Sigmoid colon (tissue), 6 donors: ENCODE measurements at regions not wholly inside any gene's neighbourhood (a gene's known extent, or its start where the extent isn't known, plus 50 kb on each side); places are given as distances from the start of the nearest gene placed in this dataset.

Experiments used
- DNase-seq: peaks from one replicate; pipeline ENCODE4 v3.0.0-alpha.2; 2019
- H3K27ac ChIP-seq, 4 donors: fragments of 200-600 bp; sonication (generic); one replicate each; pipeline ENCODE4 v1.5.1; 2016 to 2019; ENCODE audit warnings: mild to moderate bottlenecking in 1 of 4
- H3K27me3 ChIP-seq, 3 donors: fragments of 200-600 bp; sonication (generic); one replicate each; pipeline ENCODE4 v1.5.1; 2019; ENCODE audit warnings: mild to moderate bottlenecking in 1 of 3
- H3K36me3 ChIP-seq, 4 donors: fragments of 200-600 bp; sonication (generic); one replicate each; pipeline ENCODE4 v1.5.1; 2016 to 2019
- H3K4me1 ChIP-seq, 4 donors: fragments of 200-600 bp; sonication (generic); one replicate each; pipeline ENCODE4 v1.5.1; 2017 to 2019
- H3K4me3 ChIP-seq, 4 donors: fragments of 200-600 bp; sonication (generic); one replicate each; pipeline ENCODE4 v1.5.1; 2017 to 2019; ENCODE audit warnings: mild to moderate bottlenecking in 2 of 4, moderate library complexity in 1 of 4
- H3K9me3 ChIP-seq, 4 donors: fragments of 200-600 bp in 3 of 4; sonication (generic) in 3 of 4; one replicate each; pipeline versions ENCODE4 v1.5.1 to v1.6.1; 2013 to 2019
- CTCF ChIP-seq, 4 experiments: fragments of 450-650 bp in 3 of 4; fragments of 200-600 bp in 1 of 4; IDR thresholded peaks; one replicate each; pipeline ENCODE4 v1.5.1; 2016 to 2019; ENCODE audit warnings: antibody characterized with exemption in 4 of 4, mild to moderate bottlenecking in 3 of 4, moderate library complexity in 2 of 4
- EP300 ChIP-seq, 4 donors: sonication (generic); formaldehyde crosslinking; IDR thresholded peaks; one replicate each; pipeline ENCODE4 v1.6.1; 2017; ENCODE audit warnings: antibody characterized with exemption in 4 of 4
- POLR2A ChIP-seq, 2 donors: fragments of 450-650 bp; IDR thresholded peaks; one replicate each; pipeline ENCODE4 v1.6.1; 2016; ENCODE audit warnings: antibody characterized with exemption in 2 of 2, mild to moderate bottlenecking in 2 of 2, moderate library complexity in 2 of 2
- POLR2AphosphoS5 ChIP-seq, 4 donors: sonication (generic); formaldehyde crosslinking; IDR thresholded peaks; one replicate each; pipeline ENCODE4 v1.6.1; 2017; ENCODE audit warnings: antibody characterized with exemption in 4 of 4
- WGBS, 2 donors: extraction: QIAGEN DNeasy Blood & Tissue Kit; methylation state at CpG; one replicate each; pipeline ENCODE4 v1.1.7; 2013; 5-methylcytosine and 5-hydroxymethylcytosine counted together
- intact Hi-C: fragments of 100-400 bp; cut with DNase I; formaldehyde crosslinking; loops from one replicate; pipeline ENCODE4 v1.15.1; 2023
- donor health status: healthy with polysubstance abuse.
- donor health status: healthy.

- Histone ChIP-seq H3K27ac (no peak overlapping the region), H3K27me3 (no peaks in the 10 kb centered on the region), H3K36me3 (no peaks in the 10 kb centered on the region), H3K9me3 (no peaks in the 10 kb centered on the region), H3K4me3 (no peak overlapping the region), H3K4me1 (no peaks in the 10 kb centered on the region)
- TF ChIP-seq EP300 (IDR thresholded peaks at IDR 0.05), result no peak
- peak in 3 of 4 experiments; percentile 14 to 35 (median 34) for TF ChIP-seq CTCF (IDR thresholded peaks at IDR 0.05)
- WGBS, 2 donors, result 31 to 33% methylated on average over 5 of the region's 5 CpGs
- intact Hi-C loops, result loop anchor here (10.0 kb wide), 1 partner anchor 202 kb away; no protein-coding TSS in a partner anchor
- no peak for DNase-seq
Measured at GRCh38 chr5:42057254-42057690, 132.2 kb downstream of the FBXO4 start.

- H3K27me3 ChIP-seq, result no peaks in the 10 kb centered on the region
- intact Hi-C loops, result loop anchor here (10.0 kb wide), 1 partner anchor 204 kb away; no protein-coding TSS in a partner anchor
- no peaks in the 10 kb centered on the region for H3K4me1 ChIP-seq
- no peak for TF ChIP-seq POLR2AphosphoS5 (IDR thresholded peaks at IDR 0.05)
- no peak for TF ChIP-seq CTCF (IDR thresholded peaks at IDR 0.05)
- no peak for TF ChIP-seq EP300 (IDR thresholded peaks at IDR 0.05)
- TF ChIP-seq POLR2A (IDR thresholded peaks at IDR 0.05), result no peak
- no peak overlapping the region for H3K27ac ChIP-seq
- no peaks in the 10 kb centered on the region for H3K36me3 ChIP-seq
- no peak for DNase-seq
- no peak overlapping the region for H3K4me3 ChIP-seq
- 45 to 55% methylated on average over 3 of the region's 3 CpGs for whole genome bisulfite sequencing, 2 donors
- H3K9me3 ChIP-seq, result no peaks in the 10 kb centered on the region
Measured at GRCh38 chr5:42059291-42059690, 134.2 kb downstream of the FBXO4 start.

- WGBS, 2 donors, result 84 to 91% methylated on average over 16 of the region's 16 CpGs
- H3K4me3 ChIP-seq, result no peak overlapping the region
- no peaks in the 10 kb centered on the region for H3K4me1 ChIP-seq
- TF ChIP-seq POLR2AphosphoS5 (IDR thresholded peaks at IDR 0.05), result no peak
- no peak for TF ChIP-seq EP300 (IDR thresholded peaks at IDR 0.05)
- no peak for TF ChIP-seq CTCF (IDR thresholded peaks at IDR 0.05)
- TF ChIP-seq POLR2A (IDR thresholded peaks at IDR 0.05), result no peak
- H3K27ac ChIP-seq, result no peak overlapping the region
- DNase-seq, result no peak
- no peaks in the 10 kb centered on the region for H3K9me3 ChIP-seq
- intact Hi-C loops, result loop anchor here (10.0 kb wide), 1 partner anchor 205 kb away; no protein-coding TSS in a partner anchor
- H3K27me3 ChIP-seq, result no peaks in the 10 kb centered on the region
- no peaks in the 10 kb centered on the region for H3K36me3 ChIP-seq
Measured at GRCh38 chr5:42059778-42060464, 134.8 kb downstream of the FBXO4 start.

GRCh38 chr5:42061121-42061520, 136.0 kb downstream of the FBXO4 start:
- no peak for DNase-seq
- Histone ChIP-seq H3K27ac (no peak overlapping the region), H3K4me3 (no peak overlapping the region), H3K9me3 (no peaks in the 10 kb centered on the region), H3K36me3 (no peaks in the 10 kb centered on the region), H3K4me1 (no peaks in the 10 kb centered on the region), H3K27me3 (no peaks in the 10 kb centered on the region)
- intact Hi-C loops, result no loop called here
- WGBS, 2 donors, result 87 to 88% methylated on average over 3 of the region's 3 CpGs
- no peak for TF ChIP-seq POLR2AphosphoS5 (IDR thresholded peaks at IDR 0.05)
- no peak for TF ChIP-seq POLR2A (IDR thresholded peaks at IDR 0.05)
- no peak for TF ChIP-seq CTCF (IDR thresholded peaks at IDR 0.05)
- no peak for TF ChIP-seq EP300 (IDR thresholded peaks at IDR 0.05)

- no peak overlapping the region for H3K27ac ChIP-seq
- TF ChIP-seq POLR2AphosphoS5 (IDR thresholded peaks at IDR 0.05) (no peak), POLR2A (IDR thresholded peaks at IDR 0.05) (no peak), CTCF (IDR thresholded peaks at IDR 0.05) (no peak), EP300 (IDR thresholded peaks at IDR 0.05) (no peak)
- no peaks in the 10 kb centered on the region for H3K36me3 ChIP-seq
- H3K27me3 ChIP-seq, result no peaks in the 10 kb centered on the region
- no peaks in the 10 kb centered on the region for H3K9me3 ChIP-seq
- no peaks in the 10 kb centered on the region for H3K4me1 ChIP-seq
- DNase-seq, result no peak
- no peak overlapping the region for H3K4me3 ChIP-seq
- intact Hi-C loops, result no loop called here
Measured at GRCh38 chr5:42064821-42065220, 139.7 kb downstream of the FBXO4 start.
